ENCODE measurements at regions not wholly inside any gene's neighbourhood (a gene's known extent, or its start where the extent isn't known, plus 50 kb on each side); places are given as distances from the start of the nearest gene placed in this dataset.

DNA sequence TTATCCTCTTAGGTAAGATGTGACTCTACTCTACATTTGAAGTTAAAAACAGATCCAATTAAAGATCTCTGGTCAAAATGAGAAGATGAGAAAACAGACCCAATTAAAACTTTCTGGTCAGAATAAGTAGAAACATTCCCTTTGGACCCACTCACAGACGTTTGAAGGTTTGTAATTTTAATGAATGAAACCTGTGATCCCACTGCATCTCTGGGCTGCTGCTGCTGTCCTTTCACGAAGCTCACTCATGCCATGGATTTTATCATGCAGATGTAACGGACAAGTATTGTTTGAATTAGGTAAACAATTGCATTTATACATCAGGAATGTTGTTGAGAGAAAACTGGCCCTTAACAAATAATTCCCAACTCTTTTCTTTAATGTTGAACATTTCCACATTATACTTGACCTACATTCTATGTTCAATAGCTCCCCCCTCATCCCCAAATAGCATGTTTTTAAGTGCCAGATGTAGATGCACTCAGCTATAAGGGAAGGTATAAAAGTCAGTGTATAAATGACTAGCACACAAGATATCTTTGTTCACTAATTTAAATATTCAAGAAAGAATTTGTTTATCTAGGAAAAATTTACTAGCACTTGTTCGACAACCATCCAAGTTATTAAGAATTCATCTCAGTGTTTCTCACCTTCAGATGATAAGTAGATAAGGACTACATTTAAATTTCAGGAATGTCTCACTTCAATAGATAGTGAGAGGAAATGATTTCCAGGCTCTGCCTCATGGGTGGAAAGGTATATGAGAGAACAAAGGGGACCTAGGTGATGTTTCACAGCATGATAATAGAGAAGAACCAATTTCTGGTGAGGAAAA is 202.3 kb upstream of the LMNTD1 start:
- no peak for DNase-seq

DNA sequence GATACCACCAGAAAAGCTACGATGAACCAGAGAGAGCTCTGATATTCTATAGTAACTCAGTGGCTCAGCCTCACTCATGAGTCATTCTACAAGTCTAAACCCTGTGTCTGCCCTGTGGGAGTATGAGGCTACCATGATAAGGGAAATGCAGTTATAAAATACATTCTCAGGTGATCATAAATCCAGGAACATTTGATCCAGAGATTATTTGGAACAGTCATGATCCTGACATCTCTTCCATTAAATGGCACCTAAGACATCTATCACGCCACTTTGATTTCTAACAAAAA is 202.6 kb upstream of the RASSF8 start:
- DNase-seq: no peak

DNA sequence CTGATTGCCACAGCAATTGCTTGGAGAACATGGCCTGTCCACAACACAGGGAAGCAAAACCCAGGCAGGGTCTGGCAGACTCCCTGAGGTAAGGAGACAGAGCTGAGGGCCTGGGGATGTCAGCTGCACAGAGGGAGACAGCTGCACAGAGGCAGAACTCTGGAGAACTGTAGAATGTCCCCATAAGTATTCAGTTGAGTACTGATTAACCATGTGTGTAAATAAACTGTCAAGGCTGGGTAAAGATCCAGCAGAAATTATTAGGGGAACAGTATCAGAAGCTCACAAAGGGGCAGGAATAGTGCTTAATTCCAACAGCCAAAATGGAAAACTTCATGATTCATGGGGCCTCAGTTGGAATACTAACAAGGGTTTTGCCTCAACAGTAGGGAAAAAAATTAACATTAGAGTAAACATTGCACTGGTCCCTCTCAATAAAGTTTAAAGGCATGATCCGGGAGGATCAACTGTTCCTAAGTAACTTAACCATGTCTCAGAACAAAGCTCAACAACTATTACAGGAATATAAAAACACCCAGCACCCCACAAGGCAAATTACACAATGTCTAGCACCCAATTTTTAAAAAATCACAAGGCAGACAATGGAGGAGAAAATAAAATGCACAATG is 201.3 kb upstream of the RASSF8 start:
- DNase-seq: no peak

GRCh38 chr12:25759752-25760151 is 198.7 kb upstream of the RASSF8 start:
- no peak for DNase-seq

GRCh38 chr12:25761356-25761755 is 197.1 kb upstream of the RASSF8 start:
- DNase-seq: no peak

GRCh38 chr12:25764409-25764808 is 194.1 kb upstream of the RASSF8 start:
- DNase-seq: no peak

GRCh38 chr12:25764892-25765291 is 193.6 kb upstream of the RASSF8 start:
- DNase-seq: no peak

DNA sequence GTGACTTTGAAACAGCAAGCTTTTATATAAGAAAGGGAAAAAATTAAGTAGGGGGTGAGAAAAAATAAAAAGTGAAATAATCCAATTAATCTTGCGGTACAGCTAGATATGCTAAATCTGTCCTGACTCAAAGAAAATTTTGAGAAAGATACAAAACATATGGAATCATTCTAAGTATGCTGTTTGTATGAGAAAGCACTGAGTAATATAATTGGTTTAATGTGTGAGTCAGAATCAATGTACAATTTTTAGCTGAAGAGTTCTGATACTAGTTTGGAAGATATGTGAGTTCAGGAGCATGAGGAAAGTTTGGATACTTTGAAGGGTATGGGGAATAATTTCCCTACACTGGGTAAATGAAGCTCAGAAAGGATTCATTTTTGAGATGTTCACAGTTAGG is 190.9 kb upstream of the RASSF8 start:
- DNase-seq: no peak

- DNase-seq: no peak
Measured at GRCh38 chr12:25768151-25768550, 190.3 kb upstream of the RASSF8 start.

- peak; percentile 18 to 31 for DNase-seq
Measured at GRCh38 chr12:25769082-25769945, 189.2 kb upstream of the RASSF8 start.

DNA sequence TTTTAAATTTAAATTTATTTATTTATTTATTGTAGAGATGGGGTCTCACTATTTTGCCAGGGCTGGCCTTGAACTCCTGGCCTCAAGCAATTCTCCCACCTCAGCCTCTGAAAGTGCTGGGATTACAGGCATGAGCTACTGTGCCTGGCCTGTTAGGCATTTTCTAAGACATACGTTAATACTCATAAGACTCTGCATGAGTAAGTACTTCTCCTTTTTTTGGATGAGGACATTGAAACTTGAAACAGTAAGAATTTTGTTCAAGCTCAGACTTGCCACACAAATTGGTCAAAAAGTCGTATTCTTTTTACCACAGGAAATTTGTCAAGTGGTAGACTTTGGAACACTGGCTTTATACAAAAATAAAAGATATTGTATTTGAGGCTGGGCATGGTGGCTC is 187.4 kb upstream of the RASSF8 start:
- peak; percentile 84 to 92 for DNase-seq

DNA sequence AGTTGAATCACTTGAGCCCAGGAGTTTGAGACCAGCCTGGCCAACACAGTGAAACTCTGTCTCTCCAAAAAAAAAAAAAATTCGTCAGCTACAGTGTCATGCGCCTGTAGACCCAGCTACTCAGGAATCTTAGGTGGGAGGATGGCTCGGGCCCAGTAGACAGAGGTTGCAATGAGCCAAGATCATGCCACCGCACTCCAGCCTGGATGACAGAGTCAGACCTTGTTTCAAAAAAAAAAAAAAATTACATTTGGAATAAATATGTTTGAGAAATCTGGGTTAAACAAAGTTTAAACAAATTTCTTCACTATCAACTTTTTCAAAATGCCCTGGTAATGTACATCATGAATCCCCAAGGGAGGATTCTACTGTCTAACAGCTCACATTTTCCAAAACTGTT is 187.0 kb upstream of the RASSF8 start:
- DNase-seq: peak; percentile 65 to 84

DNA sequence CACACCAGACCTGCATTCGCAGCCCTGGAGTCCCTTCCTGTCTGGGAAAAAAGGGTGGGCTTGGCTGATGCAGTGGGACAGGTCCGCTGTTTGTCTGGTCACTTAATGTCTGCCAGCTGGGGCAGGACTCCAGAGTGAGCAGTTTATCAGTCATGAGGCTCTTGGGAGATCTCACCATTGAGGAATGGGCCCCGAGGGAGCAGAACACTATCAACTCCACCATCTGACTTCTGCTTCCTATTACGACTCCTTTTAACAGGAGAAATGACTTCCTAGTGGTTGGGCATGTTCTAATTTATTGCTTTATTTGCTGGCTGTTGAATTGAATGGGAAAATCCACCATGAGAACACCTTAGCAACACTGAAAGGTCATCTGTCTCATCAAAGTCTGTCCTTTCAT is 182.5 kb upstream of the RASSF8 start:
- peak in 1 of 2 donors; percentile 13 for DNase-seq

GRCh38 chr12:25780771-25781170 is 177.7 kb upstream of the RASSF8 start:
- no peak for DNase-seq

- DNase-seq: no peak
Measured at GRCh38 chr12:25781232-25781631, 177.2 kb upstream of the RASSF8 start.

GRCh38 chr12:25783566-25783965 is 174.9 kb upstream of the RASSF8 start:
- DNase-seq: no peak

DNA sequence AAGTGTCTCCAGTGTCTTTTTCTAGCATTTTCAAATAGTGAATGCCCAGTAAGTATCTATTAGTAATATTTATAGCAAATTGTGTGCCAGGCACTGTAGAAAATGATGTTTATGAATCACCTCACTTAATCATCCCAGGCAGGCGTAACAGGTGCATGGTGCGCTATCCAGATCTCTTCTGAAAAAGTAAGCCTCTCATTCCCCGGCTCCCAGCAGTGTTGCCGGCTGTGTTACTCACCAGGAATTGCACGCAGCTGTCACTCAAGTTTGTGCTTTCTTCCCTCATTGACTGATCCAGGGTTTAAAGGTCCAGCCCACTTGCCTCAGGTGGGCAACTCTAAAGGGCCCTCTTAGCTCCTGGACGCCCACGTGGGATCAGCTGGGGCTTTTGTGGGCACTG is 173.8 kb upstream of the RASSF8 start:
- DNase-seq: no peak

- DNase-seq: peak; percentile 34 to 45
Measured at GRCh38 chr12:25785134-25785533, 173.3 kb upstream of the RASSF8 start.

DNA sequence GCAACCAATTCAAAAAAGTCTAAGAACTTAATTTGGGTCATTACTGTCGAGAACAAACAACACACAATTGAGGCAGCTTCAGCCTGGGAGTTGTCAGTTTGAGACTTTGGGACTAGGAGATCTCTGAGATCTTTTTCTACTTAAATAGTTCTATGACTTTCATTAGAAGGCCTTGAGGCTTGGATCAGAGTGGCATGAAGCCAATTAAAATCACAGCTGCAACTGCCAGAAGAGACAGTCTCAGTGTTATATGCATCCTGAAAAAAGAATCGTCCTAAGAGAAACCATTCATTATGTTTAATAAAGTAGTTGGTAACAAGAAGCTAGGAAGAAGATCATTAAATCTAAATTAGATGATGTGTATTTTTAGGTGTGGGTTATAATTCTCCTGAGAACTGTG is 170.8 kb upstream of the RASSF8 start:
- DNase-seq: no peak

DNA sequence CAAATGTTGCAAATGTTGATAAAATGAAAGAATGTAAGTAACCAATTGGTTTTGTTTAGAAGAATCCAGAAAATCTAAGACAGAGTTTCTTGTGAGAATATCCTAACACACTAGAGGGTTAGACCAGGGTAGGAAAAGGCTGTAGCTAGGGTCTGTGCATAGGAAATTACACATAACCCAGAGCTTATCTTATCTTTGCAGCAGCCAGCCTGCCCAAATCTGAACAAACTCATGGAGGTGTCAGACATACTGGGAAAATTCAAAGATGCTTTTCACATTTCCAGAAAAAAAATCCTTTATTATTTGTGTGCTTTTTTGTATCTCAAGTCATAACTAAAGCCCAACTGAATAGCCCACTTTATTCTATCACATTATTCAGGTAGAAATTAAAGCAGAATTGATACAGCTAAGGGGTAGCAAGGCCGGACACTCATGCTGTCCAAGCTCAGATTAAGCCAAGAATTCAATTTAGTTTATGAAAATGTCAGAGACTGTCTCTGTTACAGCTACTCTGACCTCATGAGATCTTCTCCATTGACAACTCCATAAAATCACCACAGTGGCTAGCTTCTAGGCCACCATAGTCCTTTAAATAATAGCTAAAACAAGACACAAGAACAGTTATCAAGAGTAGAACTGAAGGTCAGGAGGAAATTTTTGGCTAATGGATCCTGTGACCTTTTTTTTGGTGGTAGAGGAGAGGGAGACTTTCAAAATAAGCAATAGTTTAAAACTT is 169.6 kb upstream of the RASSF8 start:
- DNase-seq: no peak

DNA sequence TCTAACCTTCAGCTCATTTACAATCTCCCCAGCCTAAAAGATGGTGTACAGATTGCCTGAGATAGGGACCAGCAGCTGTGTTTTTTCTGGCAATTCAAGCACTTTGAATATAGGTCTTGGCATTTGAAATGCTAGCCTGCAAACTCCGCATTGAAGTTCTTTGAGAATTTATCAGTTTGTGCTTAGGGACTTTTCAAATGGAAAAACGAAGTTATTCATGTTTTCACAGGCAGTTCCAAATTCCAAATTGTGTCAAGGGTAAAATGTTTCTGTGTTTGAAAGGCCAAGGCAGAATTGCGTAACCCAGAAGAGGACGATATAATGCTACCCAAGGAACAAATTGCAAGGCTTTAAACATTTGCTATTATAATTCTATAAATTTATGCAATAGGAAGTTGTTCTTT is 168.9 kb upstream of the RASSF8 start:
- DNase-seq: no peak

GRCh38 chr12:25792031-25792430 is 166.5 kb upstream of the RASSF8 start:
- no peak for DNase-seq

DNA sequence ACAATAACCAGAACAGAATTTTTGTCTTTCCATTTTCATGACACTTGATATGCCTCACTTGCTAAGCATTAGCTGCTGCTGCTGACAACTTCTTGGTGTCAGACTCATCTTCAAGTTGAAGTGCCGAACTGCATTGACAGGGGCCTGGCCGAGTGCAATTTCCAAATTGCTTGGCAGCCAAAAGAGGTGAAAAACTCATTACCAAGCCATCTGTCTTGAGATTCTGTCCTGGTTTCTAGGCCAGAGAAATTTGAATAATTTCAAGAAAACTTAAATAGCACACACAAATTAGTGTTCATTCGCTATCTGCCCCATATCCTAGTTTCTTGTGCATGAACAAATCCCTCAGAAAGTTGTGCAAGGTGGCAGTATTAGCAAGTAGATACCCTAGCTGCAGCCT is 165.3 kb upstream of the RASSF8 start:
- no peak for DNase-seq

Measured in inflammatory macrophage (primary cell).